Astrocyte (in vitro differentiated cells and primary cell): ENCODE measurements at regions not wholly inside any gene's neighbourhood (a gene's known extent, or its start where the extent isn't known, plus 50 kb on each side); places are given as distances from the start of the nearest gene placed in this dataset.

ENCODE experiments used
- DNase-seq: peaks from one replicate; pipeline ENCODE4 v3.0.0-alpha.2; 2010; ENCODE audit warnings: low read depth
- FAIRE-seq: peaks from 2 replicates; lab custom pipeline; 2011; peaks lifted over from hg19 to GRCh38; lab: Jason Lieb, UNC
- H2AFZ ChIP-seq: 2 replicates; pipeline ENCODE4 v1.6.0; 2012; ENCODE audit warnings: low read depth, low read length, inconsistent platforms
- H3K27ac ChIP-seq: 2 replicates; pipeline ENCODE4 v1.5.1; 2011; ENCODE audit warnings: low read depth, low read length, inconsistent platforms
- H3K27me3 ChIP-seq: 2 replicates; pipeline ENCODE4 v1.6.0; 2011; ENCODE audit warnings: low read length, inconsistent platforms; ENCODE audit not compliant: insufficient read depth
- H3K36me3 ChIP-seq: 2 replicates; pipeline ENCODE4 v1.5.1; 2011; ENCODE audit warnings: low read length, inconsistent platforms; ENCODE audit not compliant: insufficient read depth
- H3K4me1 ChIP-seq: 2 replicates; pipeline ENCODE4 v1.5.1; 2011; ENCODE audit warnings: low read length, inconsistent platforms; ENCODE audit not compliant: insufficient read depth
- H3K4me2 ChIP-seq: 2 replicates; pipeline ENCODE4 v1.6.0; 2012; ENCODE audit warnings: low read length, inconsistent platforms
- H3K4me3 ChIP-seq: 2 replicates; pipeline ENCODE4 v1.5.1; 2011; ENCODE audit warnings: low read depth, mild to moderate bottlenecking, low read length, inconsistent platforms; ENCODE audit not compliant: insufficient read depth
- H3K79me2 ChIP-seq: 2 replicates; pipeline ENCODE4 v1.6.0; 2012; ENCODE audit warnings: mild to moderate bottlenecking, low read length, inconsistent platforms; ENCODE audit not compliant: insufficient read depth
- H3K9ac ChIP-seq: 2 replicates; pipeline ENCODE4 v1.6.0; 2012; ENCODE audit warnings: mild to moderate bottlenecking, low read length, inconsistent platforms
- H3K9me3 ChIP-seq: 2 replicates; pipeline ENCODE4 v1.5.1; 2012; ENCODE audit warnings: low read depth, mild to moderate bottlenecking, low read length, inconsistent platforms; ENCODE audit not compliant: insufficient read depth
- H4K20me1 ChIP-seq: 2 replicates; pipeline ENCODE4 v1.6.0; 2012; ENCODE audit warnings: low read length, inconsistent platforms; ENCODE audit not compliant: insufficient read depth
- H3K27ac Mint-ChIP-seq: one replicate; pipeline ENCODE4 v1.8.0; 2021; ENCODE audit warnings: mild to moderate bottlenecking, mixed read lengths; ENCODE audit not compliant: unreplicated experiment
- H3K27me3 Mint-ChIP-seq: one replicate; pipeline ENCODE4 v1.8.0; 2021; ENCODE audit warnings: low read depth, mixed read lengths; ENCODE audit not compliant: unreplicated experiment
- H3K36me3 Mint-ChIP-seq: one replicate; pipeline ENCODE4 v1.8.0; 2021; ENCODE audit warnings: low read depth, mixed read lengths; ENCODE audit not compliant: unreplicated experiment
- H3K4me1 Mint-ChIP-seq: one replicate; pipeline ENCODE4 v1.8.0; 2021; ENCODE audit warnings: low read depth, mixed read lengths; ENCODE audit not compliant: unreplicated experiment
- H3K4me3 Mint-ChIP-seq: one replicate; pipeline ENCODE4 v1.8.0; 2021; ENCODE audit warnings: mild to moderate bottlenecking, moderate library complexity, mixed read lengths; ENCODE audit not compliant: unreplicated experiment
- H3K9me3 Mint-ChIP-seq: one replicate; pipeline ENCODE4 v1.8.0; 2021; ENCODE audit warnings: mild to moderate bottlenecking, mixed read lengths; ENCODE audit not compliant: unreplicated experiment
- EZH2 ChIP-seq: IDR thresholded peaks from 2 replicates; pipeline ENCODE4 v1.6.1; 2012; ENCODE audit warnings: mild to moderate bottlenecking, low read length, inconsistent platforms; ENCODE audit not compliant: insufficient read depth
- TF ChIP-seq, protein P1 (sequence below): IDR thresholded peaks from 2 replicates; pipeline ENCODE4 v1.5.1; 2011; ENCODE audit warnings: low read depth, mild to moderate bottlenecking, inconsistent platforms, low read length, moderate library complexity; ENCODE audit not compliant: insufficient read depth

GRCh38 chr3:34475851-34476250 lies 677.4 kb downstream of the PDCD6IP start:
- no peaks in the 10 kb centered on the region for H3K36me3 Mint-ChIP-seq
- TF ChIP-seq, protein P1, sequence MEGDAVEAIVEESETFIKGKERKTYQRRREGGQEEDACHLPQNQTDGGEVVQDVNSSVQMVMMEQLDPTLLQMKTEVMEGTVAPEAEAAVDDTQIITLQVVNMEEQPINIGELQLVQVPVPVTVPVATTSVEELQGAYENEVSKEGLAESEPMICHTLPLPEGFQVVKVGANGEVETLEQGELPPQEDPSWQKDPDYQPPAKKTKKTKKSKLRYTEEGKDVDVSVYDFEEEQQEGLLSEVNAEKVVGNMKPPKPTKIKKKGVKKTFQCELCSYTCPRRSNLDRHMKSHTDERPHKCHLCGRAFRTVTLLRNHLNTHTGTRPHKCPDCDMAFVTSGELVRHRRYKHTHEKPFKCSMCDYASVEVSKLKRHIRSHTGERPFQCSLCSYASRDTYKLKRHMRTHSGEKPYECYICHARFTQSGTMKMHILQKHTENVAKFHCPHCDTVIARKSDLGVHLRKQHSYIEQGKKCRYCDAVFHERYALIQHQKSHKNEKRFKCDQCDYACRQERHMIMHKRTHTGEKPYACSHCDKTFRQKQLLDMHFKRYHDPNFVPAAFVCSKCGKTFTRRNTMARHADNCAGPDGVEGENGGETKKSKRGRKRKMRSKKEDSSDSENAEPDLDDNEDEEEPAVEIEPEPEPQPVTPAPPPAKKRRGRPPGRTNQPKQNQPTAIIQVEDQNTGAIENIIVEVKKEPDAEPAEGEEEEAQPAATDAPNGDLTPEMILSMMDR, result no peak
- TF ChIP-seq EZH2, result no peak

DNA sequence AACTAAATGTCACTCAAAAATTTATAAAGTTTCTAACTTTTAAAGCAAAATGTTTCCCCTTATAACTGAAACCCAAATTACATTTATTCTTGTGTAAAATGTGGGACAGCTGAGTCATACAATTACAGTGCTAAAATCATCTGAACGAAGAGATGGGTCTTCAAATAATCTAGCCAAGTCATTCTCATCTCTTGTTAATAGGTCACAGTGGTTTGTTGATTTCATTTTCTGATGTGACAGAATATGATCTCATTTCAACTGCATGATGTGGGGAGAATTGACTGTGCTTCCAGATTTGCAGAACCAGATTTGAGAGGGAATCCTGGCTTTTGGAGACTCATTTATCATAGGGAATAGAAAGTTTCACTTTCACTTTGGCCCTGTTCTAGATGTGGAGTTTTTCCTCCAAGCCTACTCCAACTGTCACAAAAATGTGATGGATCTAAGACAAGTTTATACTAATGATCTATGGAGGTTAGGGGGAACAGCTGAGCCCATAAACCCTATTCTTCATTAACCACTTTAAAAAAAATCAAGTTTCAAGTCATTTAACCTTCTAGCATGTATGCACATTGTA lies 685.0 kb downstream of the PDCD6IP start:
- H3K4me1 Mint-ChIP-seq, result peaks cover 8% of the 10 kb centered on the region
- no peaks in the 10 kb centered on the region for H3K36me3 Mint-ChIP-seq
- no peak overlapping the region for H3K27ac Mint-ChIP-seq
- no peak for DNase-seq
- no peak overlapping the region for H3K9ac ChIP-seq
- no peaks in the 10 kb centered on the region for H3K36me3 ChIP-seq
- no peak overlapping the region for H3K4me2 ChIP-seq
- no peaks in the 10 kb centered on the region for H3K27me3 ChIP-seq
- no peak for TF ChIP-seq EZH2
- TF ChIP-seq, protein P1, result no peak
- no peaks in the 10 kb centered on the region for H3K9me3 Mint-ChIP-seq
- FAIRE-seq, result no peak
- no peak overlapping the region for H3K4me3 ChIP-seq
- H3K4me3 Mint-ChIP-seq, result no peak overlapping the region
- no peaks in the 10 kb centered on the region for H3K9me3 ChIP-seq
- no peak overlapping the region for H3K27ac ChIP-seq
- H2AFZ ChIP-seq, result no peak overlapping the region
- H4K20me1 ChIP-seq, result no peaks in the 10 kb centered on the region
- H3K79me2 ChIP-seq, result no peaks in the 10 kb centered on the region
- H3K27me3 Mint-ChIP-seq, result no peaks in the 10 kb centered on the region
- H3K4me1 ChIP-seq, result no peaks in the 10 kb centered on the region

More at GRCh38 chr3:34475851-34476250, 677.4 kb downstream of the PDCD6IP start:
- no peaks in the 10 kb centered on the region for H3K4me1 ChIP-seq
- no peak for DNase-seq
- no peak overlapping the region for H3K9ac ChIP-seq
- H3K9me3 ChIP-seq, result peaks cover 3% of the 10 kb centered on the region
- no peak overlapping the region for H3K4me2 ChIP-seq
- H4K20me1 ChIP-seq, result no peaks in the 10 kb centered on the region
- no peaks in the 10 kb centered on the region for H3K79me2 ChIP-seq
- no peaks in the 10 kb centered on the region for H3K27me3 ChIP-seq
- H3K36me3 ChIP-seq, result no peaks in the 10 kb centered on the region
- H3K27ac ChIP-seq, result no peak overlapping the region
- Mint-ChIP-seq H3K27me3 (no peaks in the 10 kb centered on the region), H3K27ac (no peak overlapping the region), H3K4me1 (no peaks in the 10 kb centered on the region), H3K9me3 (peaks cover 2% of the 10 kb centered on the region), H3K4me3 (no peak overlapping the region)
- no peak overlapping the region for H3K4me3 ChIP-seq
- H2AFZ ChIP-seq, result no peak overlapping the region
- no peak for FAIRE-seq

DNA sequence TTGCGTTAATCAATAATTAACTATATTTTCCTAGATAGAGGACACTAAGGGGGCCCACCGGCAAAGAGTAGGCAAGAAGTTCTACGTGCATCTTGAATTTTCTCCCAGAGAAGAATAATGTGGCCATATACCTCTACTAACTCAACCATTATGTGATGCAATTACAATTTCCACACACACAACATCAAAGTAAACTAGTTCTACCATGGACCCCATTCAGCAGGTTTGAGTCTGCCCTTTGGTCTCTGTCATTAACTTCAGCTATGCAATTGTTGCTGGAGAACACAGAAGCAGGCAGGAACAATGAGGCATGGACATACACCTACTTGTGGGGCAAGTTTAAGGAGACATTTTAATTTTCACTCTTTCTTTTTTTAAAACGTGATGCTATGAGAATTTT lies 705.9 kb downstream of the PDCD6IP start:
- H3K4me1 Mint-ChIP-seq, result no peaks in the 10 kb centered on the region
- Histone ChIP-seq H3K4me1 (no peaks in the 10 kb centered on the region), H3K27ac (no peak overlapping the region), H3K9ac (no peak overlapping the region), H3K9me3 (no peaks in the 10 kb centered on the region), H3K4me2 (no peak overlapping the region), H4K20me1 (no peaks in the 10 kb centered on the region), H3K36me3 (no peaks in the 10 kb centered on the region), H2AFZ (no peak overlapping the region), H3K27me3 (no peaks in the 10 kb centered on the region), H3K79me2 (no peaks in the 10 kb centered on the region), H3K4me3 (no peak overlapping the region)
- DNase-seq, result no peak
- no peaks in the 10 kb centered on the region for H3K9me3 Mint-ChIP-seq
- H3K36me3 Mint-ChIP-seq, result no peaks in the 10 kb centered on the region
- TF ChIP-seq, protein P1, result no peak
- no peak for TF ChIP-seq EZH2
- H3K27ac Mint-ChIP-seq, result no peak overlapping the region
- H3K27me3 Mint-ChIP-seq, result no peaks in the 10 kb centered on the region
- no peak overlapping the region for H3K4me3 Mint-ChIP-seq
- no peak for FAIRE-seq
